RPMI8226 (cell line): ENCODE measurements at regions not wholly inside any gene's neighbourhood (a gene's known extent, or its start where the extent isn't known, plus 50 kb on each side); places are given as distances from the start of the nearest gene placed in this dataset.

Source experiments
- DNase-seq: peaks from one replicate; pipeline ENCODE4 v3.0.0-alpha.2; 2015

GRCh38 chr12:94777936-94778335, 127.6 kb upstream of the TMCC3 start:
- no peak for DNase-seq

GRCh38 chr12:94775710-94776109, 125.4 kb upstream of the TMCC3 start:
- DNase-seq, result no peak

DNA sequence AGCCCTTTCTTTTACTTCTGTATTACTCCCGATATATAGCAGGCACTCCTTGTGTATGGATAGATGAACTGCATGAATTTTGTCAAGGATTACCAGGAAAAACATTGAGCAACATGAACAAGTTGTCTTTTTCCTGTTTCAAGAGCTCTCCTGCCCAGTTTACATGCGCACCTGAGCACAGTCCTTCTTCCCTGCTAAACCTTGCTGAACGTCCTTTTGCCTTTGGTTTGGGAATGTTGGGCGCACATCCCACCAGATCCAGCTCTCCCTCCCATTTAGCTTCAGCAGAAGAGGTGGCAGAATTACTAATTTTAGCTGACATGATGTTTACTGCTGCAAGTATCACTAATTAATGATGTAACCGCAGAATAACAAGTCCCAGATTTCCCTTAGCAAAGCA, 121.4 kb upstream of the TMCC3 start:
- DNase-seq, result no peak

- DNase-seq, result no peak
Measured at GRCh38 chr12:94771199-94771598, 120.8 kb upstream of the TMCC3 start.

DNA sequence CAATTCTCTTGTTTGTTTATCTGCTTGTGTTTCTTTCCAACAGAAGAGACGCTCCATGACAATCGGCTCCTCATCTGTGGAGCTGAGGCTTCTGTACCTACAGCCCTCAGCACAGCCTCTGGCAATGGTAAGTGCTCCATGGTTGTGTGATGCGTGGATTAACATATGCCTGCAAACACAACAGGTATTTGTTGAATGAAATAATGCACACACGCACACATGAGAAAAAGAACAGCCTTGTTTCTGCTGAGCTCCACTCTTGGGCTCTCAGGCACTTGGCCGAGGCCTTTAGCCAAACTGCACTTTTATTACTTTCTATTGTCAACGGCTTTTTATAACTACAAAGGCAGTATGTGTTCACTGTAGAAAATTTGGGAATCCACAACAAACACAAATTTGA, 120.4 kb upstream of the TMCC3 start:
- DNase-seq, result no peak

GRCh38 chr12:94769776-94770759, 119.7 kb upstream of the TMCC3 start:
- no peak for DNase-seq

DNA sequence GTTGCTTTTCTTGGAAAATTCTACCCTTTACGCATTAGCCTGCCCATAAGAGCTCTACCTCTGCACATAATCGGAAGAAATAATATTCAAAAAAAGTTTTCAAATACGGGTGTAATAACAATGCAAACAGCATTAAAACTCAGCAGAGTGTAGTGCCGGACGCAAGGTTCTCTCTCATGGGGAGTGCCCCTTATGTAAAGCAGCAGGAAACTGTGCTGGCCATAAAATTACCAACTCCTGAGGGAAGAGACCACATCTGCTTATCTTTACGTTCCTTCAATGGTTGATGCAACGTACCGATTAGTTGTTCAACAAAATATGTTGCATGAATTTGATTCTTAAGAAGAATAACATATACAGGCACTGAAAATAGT, 118.7 kb upstream of the TMCC3 start:
- DNase-seq, result no peak

DNA sequence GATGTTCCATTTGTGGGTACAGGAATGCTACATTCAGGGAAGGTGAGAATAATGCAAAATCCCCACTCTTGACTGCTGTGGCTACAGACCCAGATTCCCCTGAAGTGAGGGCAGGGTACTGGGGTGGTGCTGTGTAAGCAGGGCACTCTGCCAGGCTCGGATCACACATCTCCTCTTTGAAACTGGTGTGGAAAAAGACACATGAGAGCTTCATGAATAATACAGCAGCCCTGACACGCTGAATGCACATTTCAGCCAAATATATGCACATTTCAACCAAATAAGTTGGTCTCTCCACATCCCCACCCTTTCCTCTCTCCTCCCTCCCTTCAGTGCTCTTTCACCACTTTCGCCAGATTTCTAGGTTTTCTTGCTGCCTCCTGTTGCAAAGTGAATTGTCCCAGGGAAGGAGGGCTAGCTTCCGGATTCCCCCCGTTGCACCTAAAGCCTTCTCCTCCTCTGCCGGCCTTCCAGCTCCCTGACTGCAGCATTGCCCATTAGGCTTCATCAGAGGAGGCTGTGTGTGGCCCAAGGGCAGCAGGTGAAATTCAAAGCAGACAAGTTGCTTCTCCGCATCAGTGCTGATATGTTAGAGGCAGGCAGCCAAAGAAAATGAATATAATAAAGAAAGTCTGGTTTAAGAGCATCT, 118.2 kb upstream of the TMCC3 start:
- peak; percentile 17 for DNase-seq

GRCh38 chr12:94767956-94768355, 117.6 kb upstream of the TMCC3 start:
- no peak for DNase-seq

DNA sequence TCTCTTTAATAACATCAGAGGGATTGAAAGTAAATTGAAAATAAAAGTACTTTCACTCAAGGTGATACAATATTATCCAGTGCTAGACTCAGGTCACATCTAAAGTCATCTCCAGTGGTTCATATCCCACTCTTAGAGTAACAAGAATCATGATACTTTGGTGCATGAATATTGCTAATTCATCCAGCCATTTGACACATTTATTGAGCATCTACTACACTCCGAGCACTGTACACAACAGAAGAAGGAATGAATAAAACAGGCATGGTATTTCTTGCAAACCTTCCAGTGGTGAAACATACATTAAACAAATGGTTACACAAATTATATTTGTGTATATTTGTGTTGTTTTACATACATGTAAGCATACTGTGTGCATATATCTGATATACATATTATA, 116.0 kb upstream of the TMCC3 start:
- no peak for DNase-seq

DNA sequence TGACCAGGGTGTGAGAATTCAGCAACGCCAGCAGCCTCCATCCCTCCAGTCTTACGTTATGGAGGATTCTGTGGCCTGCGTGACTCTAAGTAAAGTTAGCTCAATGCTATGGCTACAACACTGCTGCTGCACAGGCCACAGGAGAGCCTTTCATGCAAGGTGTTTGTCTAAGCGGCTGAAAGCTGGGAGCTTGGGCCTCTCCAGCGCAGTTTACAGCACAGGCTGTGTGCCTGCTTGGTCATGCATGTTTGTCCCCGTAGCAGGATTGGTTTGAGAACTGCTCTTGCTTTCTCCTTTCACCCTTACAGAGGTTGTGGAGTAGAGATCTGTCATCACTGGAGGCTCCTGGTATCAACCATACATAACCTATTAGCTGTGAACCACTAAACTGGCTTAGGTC, 113.1 kb upstream of the TMCC3 start:
- DNase-seq, result no peak

DNA sequence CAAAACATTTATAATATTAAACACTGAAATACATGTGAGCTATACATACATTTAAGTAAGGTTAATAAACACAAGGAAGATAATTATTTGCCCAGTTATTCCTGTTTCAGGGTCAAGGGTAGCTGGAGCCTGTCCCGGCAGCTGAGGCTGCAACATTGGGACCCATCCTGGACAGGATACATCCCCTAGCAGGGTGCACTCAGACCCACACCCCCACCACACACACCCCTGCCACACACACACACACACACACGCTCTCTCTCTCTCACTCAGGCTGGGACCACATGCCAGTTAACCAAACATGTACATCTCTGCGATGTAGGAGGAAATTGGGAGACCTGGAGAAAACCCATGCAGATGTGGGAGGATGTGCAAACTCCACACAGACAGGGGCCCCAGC, 112.6 kb upstream of the TMCC3 start:
- DNase-seq, result no peak

DNA sequence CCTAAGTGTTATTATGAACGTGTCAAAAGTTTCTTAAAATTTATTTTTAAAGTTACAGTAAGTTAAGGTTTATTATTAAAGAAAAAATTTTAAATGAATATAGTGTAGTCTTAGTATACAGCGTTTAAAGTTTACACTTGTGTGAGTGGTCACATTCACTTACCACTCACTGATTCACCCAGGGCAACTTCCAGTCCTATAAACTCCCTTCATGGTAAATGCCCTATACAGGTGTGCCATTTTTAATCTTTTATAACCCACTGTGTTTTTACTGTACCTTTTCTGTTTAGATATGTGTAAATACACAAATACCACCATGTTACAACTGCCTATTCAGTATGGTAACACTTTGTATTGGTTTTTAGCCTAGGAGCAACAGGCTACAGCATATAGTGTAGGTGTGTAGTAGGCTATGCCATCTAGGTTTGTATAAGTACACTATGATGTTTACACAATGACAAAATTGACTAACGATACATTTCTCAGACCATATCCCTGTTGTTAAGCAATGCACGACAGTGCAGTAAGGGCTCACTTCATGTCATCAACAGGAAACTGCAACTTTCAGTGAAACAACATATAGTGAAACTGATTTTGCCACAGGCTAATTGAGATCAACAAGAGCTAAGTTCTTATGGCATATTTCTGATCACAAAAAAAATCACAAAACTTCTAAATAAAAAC, 112.0 kb upstream of the TMCC3 start:
- DNase-seq, result no peak

GRCh38 chr12:94761559-94761958, 111.2 kb upstream of the TMCC3 start:
- DNase-seq, result no peak

GRCh38 chr12:94760786-94761185, 110.4 kb upstream of the TMCC3 start:
- no peak for DNase-seq

DNA sequence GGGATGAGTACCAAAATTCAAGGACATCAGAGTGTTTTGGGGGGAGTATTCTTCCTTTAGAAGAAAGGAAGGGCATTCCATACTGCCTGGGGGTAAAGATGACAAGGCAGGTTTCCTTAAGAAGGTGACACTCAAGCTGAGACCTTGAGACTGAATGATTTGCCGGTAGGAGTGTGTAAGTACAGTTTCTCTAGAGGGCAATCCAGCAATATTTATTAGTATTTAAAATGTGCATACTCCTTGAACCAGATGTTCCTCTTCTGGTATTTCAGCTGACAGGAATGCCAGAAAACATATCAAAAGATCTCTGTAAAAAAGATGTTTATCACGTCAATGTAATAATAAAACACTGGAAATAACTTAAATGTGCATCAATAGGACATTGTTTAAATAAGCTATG, 106.4 kb upstream of the TMCC3 start:
- no peak for DNase-seq

GRCh38 chr12:94755598-94755997, 105.2 kb upstream of the TMCC3 start:
- no peak for DNase-seq

- DNase-seq, result no peak
Measured at GRCh38 chr12:94754653-94755052, 104.3 kb upstream of the TMCC3 start.

DNA sequence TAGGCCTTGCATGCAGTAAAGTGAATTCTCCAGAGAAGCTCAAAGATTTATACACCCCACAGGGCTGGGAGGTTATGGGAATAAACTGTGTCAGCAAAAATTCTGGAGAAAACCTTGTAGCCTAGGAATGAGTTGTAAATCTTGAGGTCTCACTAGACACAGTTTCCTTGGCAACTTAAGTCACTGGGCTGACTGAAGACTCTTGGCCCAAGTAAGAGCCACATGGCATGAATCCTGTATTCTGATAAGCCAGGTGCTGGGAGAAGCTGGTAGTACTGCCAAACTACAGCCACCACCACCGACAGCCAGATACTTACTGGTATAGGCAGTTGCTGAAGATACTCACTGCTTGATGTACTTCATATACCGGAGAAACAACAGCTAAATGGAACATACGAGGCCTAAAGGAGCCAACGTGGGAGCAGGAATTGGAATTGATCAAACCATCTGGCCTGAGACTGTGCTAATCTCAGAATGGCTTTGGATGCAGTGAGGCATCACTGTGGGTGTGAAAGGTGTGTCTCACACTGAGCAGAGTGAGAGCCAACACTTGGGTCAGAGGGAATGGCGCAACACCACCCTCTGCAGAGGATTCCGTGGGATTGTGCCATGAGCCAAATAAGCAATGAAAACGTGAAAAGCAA, 102.8 kb upstream of the TMCC3 start:
- no peak for DNase-seq

DNA sequence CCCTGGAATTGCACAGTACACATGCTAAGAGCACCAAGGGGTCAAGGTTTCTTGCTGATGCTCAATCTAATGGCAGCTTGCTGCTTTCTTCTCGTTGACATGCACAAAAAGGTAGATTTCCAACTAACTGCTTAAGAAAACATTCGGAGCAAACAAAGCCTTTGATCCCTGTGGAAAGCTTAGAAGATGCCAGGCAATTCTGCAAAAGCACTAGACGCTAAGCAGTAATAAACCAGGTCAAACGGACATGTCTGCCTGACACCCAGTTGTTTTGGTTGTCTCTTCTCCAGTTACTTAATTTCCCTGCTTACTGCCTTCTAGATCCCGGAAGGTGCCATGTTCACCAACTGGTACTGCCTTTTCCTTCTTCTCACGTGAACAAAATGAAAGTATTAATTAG, 100.5 kb upstream of the TMCC3 start:
- DNase-seq, result no peak

DNA sequence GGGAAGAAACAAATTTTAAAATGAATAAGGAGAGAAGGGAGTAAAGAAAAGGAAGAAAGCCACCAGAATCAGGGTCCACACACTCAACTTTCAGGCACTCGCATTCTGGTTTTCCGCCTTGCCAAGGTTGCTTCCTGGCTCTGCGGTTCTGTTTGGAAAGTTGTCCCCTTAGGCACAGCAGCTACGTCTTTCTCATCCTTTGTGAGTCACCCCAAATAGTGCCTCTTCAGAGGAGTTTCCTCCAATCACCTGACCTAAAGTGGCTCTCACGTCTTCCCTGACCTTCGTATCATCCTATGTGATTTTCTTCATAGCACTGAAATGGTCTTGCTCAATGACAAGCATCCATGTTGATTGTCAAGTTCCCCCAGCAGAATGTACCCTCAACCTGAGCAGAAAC, 99.5 kb upstream of the TMCC3 start:
- no peak for DNase-seq

DNA sequence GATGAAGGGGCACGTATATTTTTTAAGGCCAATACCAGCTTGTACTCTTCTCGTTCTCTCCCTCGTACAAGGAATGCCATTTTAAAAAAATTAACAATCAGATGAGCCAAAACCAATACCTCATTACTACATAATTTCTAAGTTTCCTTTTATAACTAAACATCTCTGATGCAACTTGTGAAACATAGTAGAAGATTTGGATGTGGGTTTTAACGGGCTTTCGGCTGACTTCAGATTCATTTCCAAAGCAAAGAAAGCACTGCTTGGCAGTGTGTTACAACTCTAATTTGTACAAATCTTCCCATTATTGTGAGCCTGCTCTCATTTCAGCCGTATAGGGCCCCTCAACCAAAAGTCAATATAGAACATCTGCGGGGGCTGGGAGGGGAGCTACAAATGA, 99.1 kb upstream of the TMCC3 start:
- DNase-seq, result no peak

DNA sequence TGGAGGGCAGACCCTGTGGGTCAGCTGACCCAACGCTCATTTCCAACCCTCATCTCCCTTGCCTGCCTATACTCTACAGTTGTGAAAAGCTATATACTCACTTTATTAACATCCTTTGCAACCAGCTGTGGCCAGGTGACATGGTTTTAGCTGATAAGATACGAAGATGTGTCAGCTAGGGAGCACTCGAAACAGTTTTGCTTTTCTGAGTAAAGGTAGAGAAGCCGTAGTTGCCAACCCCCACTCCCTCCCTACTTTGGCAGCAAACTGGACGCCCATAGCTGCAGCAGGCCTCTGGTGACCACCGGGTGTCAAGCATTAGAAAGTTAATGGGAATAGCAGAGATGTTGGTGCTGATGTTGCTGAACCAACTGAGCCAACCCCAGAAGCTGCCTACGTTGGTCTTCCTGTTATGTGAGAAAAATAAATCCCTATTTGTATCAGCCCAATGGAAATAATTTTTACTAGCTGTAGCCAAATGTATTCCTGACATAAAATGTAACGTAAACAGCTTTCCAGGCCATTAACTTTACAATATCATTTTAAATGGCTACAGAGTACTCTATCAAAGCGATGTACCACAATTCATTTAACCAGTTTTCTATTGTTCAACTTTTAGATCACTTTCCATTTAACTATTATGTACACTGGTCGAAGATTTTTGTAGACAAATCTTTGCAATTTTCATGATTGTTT, 98.5 kb upstream of the TMCC3 start:
- DNase-seq, result no peak
